ENCODE measurements at regions not wholly inside any gene's neighbourhood (a gene's known extent, or its start where the extent isn't known, plus 50 kb on each side); places are given as distances from the start of the nearest gene placed in this dataset.

DNA sequence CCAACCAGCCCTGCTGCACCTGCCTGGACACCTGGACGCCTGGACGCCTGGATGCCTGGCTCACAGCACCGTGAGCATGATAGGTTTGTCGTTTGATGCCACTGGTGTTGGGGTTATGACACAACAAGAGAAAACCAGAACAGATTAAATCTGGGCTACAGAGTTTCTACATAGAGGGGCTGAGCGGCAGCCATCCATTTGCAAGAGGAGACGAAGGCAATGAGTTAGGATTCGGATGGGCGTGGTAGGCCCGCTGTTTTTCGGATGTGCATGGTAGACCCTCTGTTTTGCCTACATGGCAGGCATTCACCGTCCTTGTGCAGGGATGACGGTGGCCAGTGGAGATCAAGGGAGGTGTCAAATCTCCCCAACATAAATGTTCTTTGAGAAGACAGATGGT, 121.5 kb upstream of the RNF32 start:
- TF ChIP-seq CTCF (IDR thresholded peaks at IDR 0.05 in 8 of 11, conservative IDR thresholded peaks at IDR 0.05 in 3 of 11), result no peak
- TF ChIP-seq POLR2A (IDR thresholded peaks at IDR 0.05), result no peak
- no peak for TF ChIP-seq POLR2AphosphoS5 (IDR thresholded peaks at IDR 0.05)
